ENCODE measurements at regions not wholly inside any gene's neighbourhood (a gene's known extent, or its start where the extent isn't known, plus 50 kb on each side); places are given as distances from the start of the nearest gene placed in this dataset.

GRCh38 chr17:77381185-77381700, 240.5 kb downstream of the SEC14L1 start:
- DNase-seq, result no peak

GRCh38 chr17:77381731-77382130, 241.0 kb downstream of the SEC14L1 start:
- no peak for DNase-seq

GRCh38 chr17:77382356-77382911, 241.7 kb downstream of the SEC14L1 start:
- DNase-seq, result no peak

GRCh38 chr17:77382966-77383612, 242.3 kb downstream of the SEC14L1 start:
- no peak for DNase-seq

GRCh38 chr17:77383613-77384608, 243.1 kb downstream of the SEC14L1 start:
- DNase-seq, result peak; percentile 29

- DNase-seq, result no peak
Measured at GRCh38 chr17:77385750-77386501, 245.2 kb downstream of the SEC14L1 start.

- DNase-seq, result no peak
Measured at GRCh38 chr17:77386502-77387192, 245.9 kb downstream of the SEC14L1 start.

GRCh38 chr17:77387891-77388290, 247.1 kb downstream of the SEC14L1 start:
- DNase-seq, result no peak

- no peak for DNase-seq
Measured at GRCh38 chr17:77388384-77389306, 247.9 kb downstream of the SEC14L1 start.

- DNase-seq, result no peak
Measured at GRCh38 chr17:77390870-77391269, 250.1 kb downstream of the SEC14L1 start.

GRCh38 chr17:77391668-77392375, 251.1 kb downstream of the SEC14L1 start:
- DNase-seq, result no peak

GRCh38 chr17:77392376-77393273, 251.9 kb downstream of the SEC14L1 start:
- no peak for DNase-seq

GRCh38 chr17:77393274-77393600, 252.5 kb downstream of the SEC14L1 start:
- no peak for DNase-seq

- DNase-seq, result no peak
Measured at GRCh38 chr17:77393867-77394539, 253.2 kb downstream of the SEC14L1 start.

GRCh38 chr17:77394540-77395295, 253.9 kb downstream of the SEC14L1 start:
- no peak for DNase-seq

- no peak for DNase-seq
Measured at GRCh38 chr17:77395501-77396048, 254.8 kb downstream of the SEC14L1 start.

GRCh38 chr17:77396610-77397009, 255.8 kb downstream of the SEC14L1 start:
- no peak for DNase-seq

- DNase-seq, result no peak
Measured at GRCh38 chr17:77398274-77398673, 257.5 kb downstream of the SEC14L1 start.
